HepG2 (cell line): ENCODE measurements at regions not wholly inside any gene's neighbourhood (a gene's known extent, or its start where the extent isn't known, plus 50 kb on each side); places are given as distances from the start of the nearest gene placed in this dataset.
A peak's percentile ranks its signal among the peaks of the same experiment; 100 is the strongest.

Experiments
- ATF4 ChIP-seq, 2 experiments: fragments of 450-650 bp in 1 of 2; sonication (generic) in 1 of 2; formaldehyde crosslinking; IDR thresholded peaks; 2 replicates each; pipeline versions ENCODE4 v1.5.0 to v1.8.0; 2020 to 2022; ENCODE audit warnings: mild to moderate bottlenecking in 1 of 2, missing genetic modification reagents in 1 of 2
- CBFB ChIP-seq: sonication (generic); formaldehyde crosslinking; IDR thresholded peaks from 2 replicates; pipeline ENCODE4 v1.4.0; 2020; ENCODE audit warnings: missing genetic modification reagents
- EHMT2 ChIP-seq: fragments of 200-600 bp; sonication (generic); IDR thresholded peaks from 2 replicates; pipeline ENCODE4 v1.7.0; 2017; ENCODE audit warnings: antibody characterized with exemption, low read depth, low read length, borderline replicate concordance
- ELF4 ChIP-seq: sonication (generic); formaldehyde crosslinking; IDR thresholded peaks from 2 replicates; pipeline ENCODE4 v1.5.0; 2020; ENCODE audit warnings: missing genetic modification reagents, mild to moderate bottlenecking, moderate library complexity, borderline replicate concordance
- GATAD2A ChIP-seq: IDR thresholded peaks from 2 replicates; pipeline ENCODE4 v1.6.1; 2016
- LRRFIP1 ChIP-seq: sonication (generic); formaldehyde crosslinking; conservative IDR thresholded peaks from 2 replicates; pipeline ENCODE4 v1.4.0; 2020; ENCODE audit warnings: missing genetic modification reagents
- NR3C1 ChIP-seq: sonication (generic); formaldehyde crosslinking; IDR thresholded peaks from 2 replicates; pipeline ENCODE4 v1.4.0; 2020; ENCODE audit warnings: missing genetic modification reagents
- SRSF9 ChIP-seq: fragments of 200-400 bp; formaldehyde crosslinking; IDR thresholded peaks from 2 replicates; pipeline ENCODE4 v1.6.1; 2018; ENCODE audit warnings: borderline replicate concordance, mild to moderate bottlenecking, low read depth, low read length; ENCODE audit not compliant: insufficient read depth, poor library complexity, severe bottlenecking
- ZHX2 ChIP-seq, 2 experiments: sonication (generic) in 1 of 2; formaldehyde crosslinking in 1 of 2; IDR thresholded peaks; 2 replicates each; pipeline versions ENCODE4 v1.6.1 to v1.9.0; 2014 to 2022; ENCODE audit warnings: antibody characterized with exemption in 1 of 2, borderline replicate concordance in 1 of 2, inconsistent platforms in 1 of 2, low read depth in 1 of 2, missing genetic modification reagents in 1 of 2
- ZNF143 ChIP-seq: sonication (generic); formaldehyde crosslinking; IDR thresholded peaks from 2 replicates; pipeline ENCODE4 v1.4.0; 2020; ENCODE audit warnings: missing genetic modification reagents
- ZNF333 ChIP-seq: sonication (generic); formaldehyde crosslinking; IDR thresholded peaks from 2 replicates; pipeline ENCODE4 v1.4.0; 2020; ENCODE audit warnings: mild to moderate bottlenecking, missing genetic modification reagents, borderline replicate concordance
- ZNF549 ChIP-seq: sonication (generic); formaldehyde crosslinking; IDR thresholded peaks from 2 replicates; pipeline ENCODE4 v1.5.0; 2020; ENCODE audit warnings: missing genetic modification reagents
- ZNF572 ChIP-seq: sonication (generic); formaldehyde crosslinking; IDR thresholded peaks from 2 replicates; pipeline ENCODE4 v1.5.1; 2020; ENCODE audit warnings: mild to moderate bottlenecking, missing genetic modification reagents
- ZNF597 ChIP-seq: sonication (generic); formaldehyde crosslinking; IDR thresholded peaks from 2 replicates; pipeline ENCODE4 v1.5.0; 2020; ENCODE audit warnings: missing genetic modification reagents
- ZNF75D ChIP-seq: sonication (generic); formaldehyde crosslinking; IDR thresholded peaks from 2 replicates; pipeline ENCODE4 v1.8.1; 2023; ENCODE audit warnings: missing genetic modification reagents, mild to moderate bottlenecking, borderline replicate concordance
- ZNF761 ChIP-seq: sonication (generic); formaldehyde crosslinking; conservative IDR thresholded peaks from 2 replicates; pipeline ENCODE4 v1.4.0; 2020; ENCODE audit warnings: mild to moderate bottlenecking, missing genetic modification reagents
- ZNF891 ChIP-seq: sonication (generic); formaldehyde crosslinking; IDR thresholded peaks from 2 replicates; pipeline ENCODE4 v1.5.0; 2020; ENCODE audit warnings: mild to moderate bottlenecking, missing genetic modification reagents
- ZSCAN22 ChIP-seq: sonication (generic); formaldehyde crosslinking; IDR thresholded peaks from 2 replicates; pipeline ENCODE4 v1.4.0; 2020; ENCODE audit warnings: mild to moderate bottlenecking, missing genetic modification reagents

GRCh38 chr10:25080880-25081581, 64.6 kb downstream of the THNSL1 start (continued):
- TF ChIP-seq LRRFIP1 (CRISPR knock-in tag) (no peak), ZHX2 (IDR thresholded peaks at IDR 0.05; ENCODE audit: low read depth) (no peak), ZHX2 (CRISPR knock-in tag; IDR thresholded peaks at IDR 0.05; ENCODE audit: borderline replicate concordance) (no peak), ATF4 (CRISPR knock-in tag; IDR thresholded peaks at IDR 0.05) (no peak), SRSF9 (no peak), ZNF761 (CRISPR knock-in tag) (no peak), GATAD2A (CRISPR knock-in tag) (peak; percentile 78), ZNF891 (CRISPR knock-in tag) (no peak), EHMT2 (no peak), ZSCAN22 (no peak), ZNF143 (no peak), ZNF572 (CRISPR knock-in tag) (no peak), NR3C1 (CRISPR knock-in tag) (no peak), ZNF75D (no peak), ELF4 (no peak), CBFB (no peak), ZNF549 (CRISPR knock-in tag) (no peak), ZNF597 (CRISPR knock-in tag) (no peak), ZNF333 (no peak)
